ENCODE measurements at regions not wholly inside any gene's neighbourhood (a gene's known extent, or its start where the extent isn't known, plus 50 kb on each side); places are given as distances from the start of the nearest gene placed in this dataset.

- no peak for TF ChIP-seq CTCF (IDR thresholded peaks at IDR 0.05)
- TF ChIP-seq FOXS1 (CRISPR knock-in tag; IDR thresholded peaks at IDR 0.05) = no peak
- TF ChIP-seq MAX (IDR thresholded peaks at IDR 0.05) = no peak
- no peak for TF ChIP-seq PBX3 (IDR thresholded peaks at IDR 0.05)
- no peak for TF ChIP-seq POLR2A (IDR thresholded peaks at IDR 0.05; ENCODE audit: low read length)
- no peak for TF ChIP-seq KDM1A (IDR thresholded peaks at IDR 0.05; ENCODE audit: low read depth)
- no peak for TF ChIP-seq HDAC2 (IDR thresholded peaks at IDR 0.05)
- no peak for TF ChIP-seq REST (IDR thresholded peaks at IDR 0.05)
- no peak for TF ChIP-seq CHD4 (IDR thresholded peaks at IDR 0.05; ENCODE audit: borderline replicate concordance)
- no peak for TF ChIP-seq GATA3 (IDR thresholded peaks at IDR 0.05; ENCODE audit: borderline replicate concordance)
- no peak for TF ChIP-seq E2F6 (IDR thresholded peaks at IDR 0.05; ENCODE audit: borderline replicate concordance, low read depth)
- no peak for TF ChIP-seq ELK1 (IDR thresholded peaks at IDR 0.05; ENCODE audit: low read depth, low read length)
- no peak for TF ChIP-seq USF2 (IDR thresholded peaks at IDR 0.05)
Measured at GRCh38 chr4:133565379-133565778, 416.3 kb downstream of the PCDH10 start.

Data from A549 (cell line).